ENCODE measurements at regions not wholly inside any gene's neighbourhood (a gene's known extent, or its start where the extent isn't known, plus 50 kb on each side); places are given as distances from the start of the nearest gene placed in this dataset.

DNA sequence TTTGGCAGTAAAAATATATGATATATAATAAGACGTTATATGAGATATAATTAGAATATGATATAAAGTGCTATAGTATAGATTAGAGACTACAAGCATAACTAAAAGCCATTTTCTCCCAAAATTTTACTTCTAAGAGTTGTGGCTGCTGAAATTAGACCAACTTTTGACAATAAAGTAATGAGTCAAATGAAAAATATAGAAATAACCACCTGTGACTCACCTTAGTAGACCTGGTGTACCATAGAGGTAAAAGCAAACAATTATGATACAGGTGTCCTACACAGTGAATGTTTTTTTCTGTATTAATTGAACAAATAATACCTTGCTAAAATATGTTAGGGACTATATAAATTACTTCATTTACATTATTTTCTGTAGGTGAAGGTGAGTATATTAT lies 482.9 kb upstream of the MAN1A1 start:
- TF ChIP-seq, protein P1, sequence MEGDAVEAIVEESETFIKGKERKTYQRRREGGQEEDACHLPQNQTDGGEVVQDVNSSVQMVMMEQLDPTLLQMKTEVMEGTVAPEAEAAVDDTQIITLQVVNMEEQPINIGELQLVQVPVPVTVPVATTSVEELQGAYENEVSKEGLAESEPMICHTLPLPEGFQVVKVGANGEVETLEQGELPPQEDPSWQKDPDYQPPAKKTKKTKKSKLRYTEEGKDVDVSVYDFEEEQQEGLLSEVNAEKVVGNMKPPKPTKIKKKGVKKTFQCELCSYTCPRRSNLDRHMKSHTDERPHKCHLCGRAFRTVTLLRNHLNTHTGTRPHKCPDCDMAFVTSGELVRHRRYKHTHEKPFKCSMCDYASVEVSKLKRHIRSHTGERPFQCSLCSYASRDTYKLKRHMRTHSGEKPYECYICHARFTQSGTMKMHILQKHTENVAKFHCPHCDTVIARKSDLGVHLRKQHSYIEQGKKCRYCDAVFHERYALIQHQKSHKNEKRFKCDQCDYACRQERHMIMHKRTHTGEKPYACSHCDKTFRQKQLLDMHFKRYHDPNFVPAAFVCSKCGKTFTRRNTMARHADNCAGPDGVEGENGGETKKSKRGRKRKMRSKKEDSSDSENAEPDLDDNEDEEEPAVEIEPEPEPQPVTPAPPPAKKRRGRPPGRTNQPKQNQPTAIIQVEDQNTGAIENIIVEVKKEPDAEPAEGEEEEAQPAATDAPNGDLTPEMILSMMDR (IDR thresholded peaks at IDR 0.05), result no peak
- no peak for TF ChIP-seq POLR2A (IDR thresholded peaks at IDR 0.05)

Data from Peyer's patch (tissue), 4 donors.